Activated CD4-positive, alpha-beta memory T cell treated with anti-CD3 and anti-CD28 coated beads, Interleukin-2, amount 10 ng/mL, durations not matched to agents 7 days and 5 days (primary cell): ENCODE measurements at regions not wholly inside any gene's neighbourhood (a gene's known extent, or its start where the extent isn't known, plus 50 kb on each side); places are given as distances from the start of the nearest gene placed in this dataset.
"Not testable (repeated sequence)": the region's sequence is repeated elsewhere in the genome, so short reads cannot be mapped to it uniquely, and the experiment has no call there.

ENCODE experiments used
- CTCF ChIA-PET: fragments of 350-600 bp; sonication (Branson Sonifier 250); formaldehyde crosslinking; loops from one replicate; lab custom pipeline; 2021; ENCODE audit warnings: antibody characterized with exemption, inconsistent platforms; lab: Charles Lee
- POLR2A ChIA-PET: fragments of 350-600 bp; sonication (Branson Sonifier 250); formaldehyde crosslinking; loops from one replicate; lab custom pipeline; 2021; ENCODE audit warnings: antibody characterized with exemption; lab: Charles Lee
- DNase-seq: peaks from one replicate; pipeline ENCODE4 v3.0.0-alpha.2; 2020
- H3K27ac Mint-ChIP-seq: one replicate; pipeline ENCODE4 v1.8.0; 2021; ENCODE audit warnings: mild to moderate bottlenecking, mixed read lengths
- H3K27me3 Mint-ChIP-seq: one replicate; pipeline ENCODE4 v1.8.0; 2021; ENCODE audit warnings: mixed read lengths
- H3K36me3 Mint-ChIP-seq: one replicate; pipeline ENCODE4 v1.8.0; 2021; ENCODE audit warnings: low read depth, mixed read lengths
- H3K4me1 Mint-ChIP-seq: one replicate; pipeline ENCODE4 v1.8.0; 2021; ENCODE audit warnings: mixed read lengths
- H3K4me3 Mint-ChIP-seq: one replicate; pipeline ENCODE4 v1.8.0; 2021; ENCODE audit warnings: mild to moderate bottlenecking, mixed read lengths
- H3K9me3 Mint-ChIP-seq: one replicate; pipeline ENCODE4 v1.8.0; 2021; ENCODE audit warnings: mixed read lengths

DNA sequence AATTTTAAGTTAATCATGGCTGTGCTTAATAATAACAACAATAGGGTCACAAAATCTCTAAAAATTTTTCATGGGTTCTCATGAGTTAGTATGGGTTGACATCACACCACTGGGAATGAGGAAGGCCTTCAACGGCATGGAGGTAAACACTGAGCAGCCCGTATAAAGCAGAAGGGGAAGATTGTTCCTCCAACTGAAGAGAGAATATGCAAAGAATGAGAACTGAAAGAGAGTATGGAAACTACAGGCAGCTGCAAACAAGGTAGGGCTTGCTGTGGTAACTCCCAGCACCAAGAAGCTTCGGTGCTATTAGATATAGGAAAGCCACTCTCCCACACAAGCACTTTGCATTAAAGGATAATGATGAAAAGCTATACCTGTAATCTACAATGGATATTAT is 1242.3 kb upstream of the CELF4 start:
- H3K36me3 Mint-ChIP-seq: no peaks in the 10 kb centered on the region

DNA sequence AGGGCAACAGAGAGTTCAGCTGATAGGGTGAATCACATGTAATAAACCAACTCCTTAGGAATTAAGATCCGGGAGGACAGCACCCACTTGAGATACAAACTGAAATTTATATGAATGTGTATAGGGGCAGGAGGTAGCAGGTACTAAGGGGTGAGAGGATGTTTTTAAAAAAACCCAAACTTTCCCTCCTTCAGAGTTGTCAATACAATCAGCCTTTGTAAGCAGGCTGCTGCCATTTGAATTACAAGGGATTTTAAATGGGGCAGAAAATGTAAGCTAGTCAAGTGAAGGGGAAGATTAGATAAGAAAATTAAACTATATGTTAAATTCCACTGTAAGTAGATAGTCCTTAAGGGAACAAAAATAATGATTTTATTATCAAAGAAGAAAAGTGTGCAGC is 1239.7 kb upstream of the CELF4 start:
- no peak for DNase-seq
- Mint-ChIP-seq H3K27ac (no peak overlapping the region), H3K9me3 (no peaks in the 10 kb centered on the region), H3K36me3 (no peaks in the 10 kb centered on the region), H3K27me3 (no peaks in the 10 kb centered on the region), H3K4me1 (no peaks in the 10 kb centered on the region), H3K4me3 (no peak overlapping the region)
- ChIA-PET CTCF (no interaction called here), POLR2A (no interaction called here)

More for the DNA sequence above, 1242.3 kb upstream of the CELF4 start:
- ChIA-PET POLR2A (no interaction called here), CTCF (no interaction called here)
- DNase-seq: no peak
- Mint-ChIP-seq H3K27ac (no peak overlapping the region), H3K9me3 (no peaks in the 10 kb centered on the region), H3K4me1 (no peaks in the 10 kb centered on the region), H3K4me3 (no peak overlapping the region), H3K27me3 (no peaks in the 10 kb centered on the region)

DNA sequence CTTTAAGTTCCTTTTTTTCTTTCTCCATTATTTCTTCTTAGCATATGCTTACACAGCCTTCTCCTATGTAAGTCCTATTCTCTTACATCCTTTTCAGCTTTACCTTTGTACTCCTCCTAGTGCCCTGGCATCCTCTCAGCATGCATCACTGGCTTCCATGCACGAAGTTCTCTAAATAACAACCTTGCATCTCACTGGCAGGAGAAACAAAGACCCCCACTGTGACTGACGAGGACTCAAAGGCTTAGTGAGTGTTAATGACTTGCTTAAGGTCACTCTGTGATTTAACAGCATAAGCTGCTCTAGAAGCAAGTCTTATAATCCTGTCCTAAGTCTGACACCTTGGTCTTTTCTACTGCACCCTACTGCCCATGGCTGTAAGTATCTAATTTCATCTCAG is 1236.0 kb upstream of the CELF4 start:
- ChIA-PET POLR2A (no interaction called here), CTCF (no interaction called here)
- Mint-ChIP-seq H3K4me1 (no peaks in the 10 kb centered on the region), H3K4me3 (no peak overlapping the region), H3K36me3 (no peaks in the 10 kb centered on the region), H3K27ac (no peak overlapping the region), H3K27me3 (no peaks in the 10 kb centered on the region), H3K9me3 (peaks cover 3% of the 10 kb centered on the region)
- DNase-seq: no peak

DNA sequence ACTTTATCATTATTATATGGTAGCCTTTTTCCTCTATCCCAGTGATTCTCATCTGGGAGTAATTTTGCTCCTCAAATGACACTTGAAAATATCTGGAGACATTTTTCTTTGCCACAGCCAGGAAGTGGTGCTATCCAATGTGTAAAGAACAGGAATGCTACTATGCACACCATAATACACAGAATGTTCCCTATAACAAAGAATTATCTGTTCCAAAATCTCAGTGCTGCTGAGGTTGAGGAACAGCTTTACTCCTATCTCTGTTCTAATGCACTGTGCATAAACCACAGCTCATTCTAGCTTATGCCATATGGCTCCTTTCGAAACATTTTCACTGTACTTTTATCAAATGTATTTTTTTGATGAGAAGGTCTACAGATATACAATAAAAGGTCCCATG is 1231.2 kb upstream of the CELF4 start:
- Mint-ChIP-seq H3K36me3 (no peaks in the 10 kb centered on the region), H3K27me3 (no peaks in the 10 kb centered on the region), H3K27ac (no peak overlapping the region), H3K4me3 (no peak overlapping the region), H3K4me1 (no peaks in the 10 kb centered on the region), H3K9me3 (peaks cover 3% of the 10 kb centered on the region)
- POLR2A ChIA-PET: no interaction called here
- no peak for DNase-seq
- CTCF ChIA-PET: no interaction called here

DNA sequence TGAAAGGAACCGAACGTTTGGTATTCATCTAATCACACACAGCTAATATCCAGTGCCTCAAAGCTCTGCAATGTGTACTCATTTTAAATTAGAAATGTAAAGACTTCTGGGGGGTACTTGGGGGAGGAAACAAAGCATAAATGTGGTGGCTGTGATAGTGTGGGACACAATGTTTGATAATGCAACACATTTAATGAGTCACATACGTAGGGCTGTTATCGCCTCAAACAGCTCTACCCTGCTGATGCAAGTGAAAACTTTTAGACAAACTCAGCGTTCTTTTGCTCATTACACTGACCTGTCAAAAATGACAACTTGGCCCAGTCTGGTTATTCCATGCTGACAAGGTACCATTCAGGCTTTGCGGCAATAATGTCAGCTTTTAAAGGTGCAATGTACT is 1227.1 kb upstream of the CELF4 start:
- Mint-ChIP-seq H3K27ac (no peak overlapping the region), H3K9me3 (no peaks in the 10 kb centered on the region), H3K27me3 (no peaks in the 10 kb centered on the region), H3K36me3 (no peaks in the 10 kb centered on the region), H3K4me3 (no peak overlapping the region), H3K4me1 (no peaks in the 10 kb centered on the region)
- ChIA-PET CTCF (no interaction called here), POLR2A (no interaction called here)
- DNase-seq: no peak

DNA sequence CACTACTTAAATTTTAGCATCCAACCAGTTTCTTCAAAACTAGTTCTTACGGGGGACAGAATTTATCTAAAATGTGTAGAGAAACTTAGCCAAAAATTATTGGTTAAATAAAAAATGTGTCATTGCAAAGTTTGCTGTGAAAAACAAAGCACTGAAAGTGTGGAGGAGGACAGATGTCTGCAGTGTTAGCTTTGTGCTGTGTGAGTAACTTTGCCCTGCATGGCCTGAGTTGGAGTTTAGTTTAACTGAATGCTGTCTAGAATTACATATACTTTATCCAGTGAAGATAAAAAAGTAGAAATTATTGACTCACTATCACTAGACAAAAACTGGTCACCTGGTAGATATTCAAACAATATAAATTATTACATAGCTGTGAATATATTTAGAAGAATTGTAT is 1225.2 kb upstream of the CELF4 start:
- CTCF ChIA-PET: no interaction called here
- no peaks in the 10 kb centered on the region for H3K27me3 Mint-ChIP-seq

DNA sequence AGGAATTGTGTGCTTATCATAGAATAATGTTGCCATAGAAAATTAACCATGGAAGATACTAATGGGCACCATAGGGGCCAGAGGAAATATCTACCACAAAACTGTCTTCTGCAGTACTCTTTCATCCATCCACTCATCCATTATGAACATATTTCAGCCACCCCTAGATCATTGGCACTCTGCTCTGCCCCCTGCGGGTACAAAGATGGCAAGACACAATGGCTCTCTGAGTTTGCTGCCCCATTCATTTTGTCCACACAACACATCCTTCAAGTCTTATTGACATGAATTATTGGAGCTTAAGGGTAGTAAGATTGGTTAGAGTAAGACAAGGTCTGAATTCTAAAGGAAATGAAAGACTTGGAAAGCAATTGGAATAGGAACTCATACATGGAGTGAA is 1224.7 kb upstream of the CELF4 start:
- DNase-seq: no peak

More for the DNA sequence above, 1225.2 kb upstream of the CELF4 start:
- no peaks in the 10 kb centered on the region for H3K4me1 Mint-ChIP-seq
- no peaks in the 10 kb centered on the region for H3K36me3 Mint-ChIP-seq
- H3K4me3 Mint-ChIP-seq: no peak overlapping the region
- no peak overlapping the region for H3K27ac Mint-ChIP-seq
- no peaks in the 10 kb centered on the region for H3K9me3 Mint-ChIP-seq
- POLR2A ChIA-PET: no interaction called here
- DNase-seq: no peak

DNA sequence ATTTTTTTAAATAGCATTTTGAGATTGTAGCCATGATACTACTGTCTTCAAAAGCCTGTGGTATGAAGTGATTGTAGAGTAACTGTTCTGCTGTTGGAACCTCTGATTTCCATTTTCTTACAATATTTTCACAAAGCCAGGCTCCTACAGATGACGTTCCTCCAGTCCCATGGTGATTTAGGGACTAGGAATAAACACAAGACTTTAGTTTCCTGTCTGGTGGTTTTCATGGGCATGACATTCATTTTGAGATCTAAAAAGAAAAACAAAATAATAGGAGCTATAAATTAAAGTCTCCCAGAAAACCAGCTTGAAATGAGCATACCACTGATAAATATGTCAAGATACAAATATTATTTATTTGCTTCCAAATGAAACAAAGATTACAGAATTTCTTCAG is 1223.5 kb upstream of the CELF4 start:
- no peak overlapping the region for H3K4me3 Mint-ChIP-seq
- ChIA-PET CTCF (no interaction called here), POLR2A (no interaction called here)
- no peaks in the 10 kb centered on the region for H3K27me3 Mint-ChIP-seq
- no peak overlapping the region for H3K27ac Mint-ChIP-seq
- no peak for DNase-seq
- H3K4me1 Mint-ChIP-seq: no peaks in the 10 kb centered on the region
- H3K36me3 Mint-ChIP-seq: no peaks in the 10 kb centered on the region
- H3K9me3 Mint-ChIP-seq: no peaks in the 10 kb centered on the region

More for the DNA sequence above, 1224.7 kb upstream of the CELF4 start:
- Mint-ChIP-seq H3K27me3 (no peaks in the 10 kb centered on the region), H3K27ac (no peak overlapping the region), H3K4me1 (no peaks in the 10 kb centered on the region), H3K9me3 (no peaks in the 10 kb centered on the region), H3K36me3 (no peaks in the 10 kb centered on the region), H3K4me3 (no peak overlapping the region)
- CTCF ChIA-PET: no interaction called here
- POLR2A ChIA-PET: no interaction called here

DNA sequence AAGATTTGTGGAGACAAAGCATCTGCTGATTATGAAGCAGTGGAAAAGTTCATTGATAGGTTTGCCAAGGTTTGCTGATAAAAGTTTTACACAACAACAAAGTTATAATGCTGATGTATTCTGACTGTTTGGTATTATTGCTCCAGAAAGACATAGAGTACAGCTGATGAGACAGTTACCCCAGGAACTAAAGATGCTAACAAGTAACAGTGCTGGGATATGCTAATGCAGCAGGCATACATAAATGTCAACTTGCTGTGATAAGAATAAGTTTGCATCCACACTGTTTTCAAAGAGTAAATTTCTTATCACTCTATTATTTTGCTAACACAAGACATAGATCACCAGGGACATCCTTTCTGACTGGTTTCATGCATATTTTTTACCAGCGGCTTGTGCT is 1221.3 kb upstream of the CELF4 start:
- Mint-ChIP-seq H3K27me3 (no peaks in the 10 kb centered on the region), H3K36me3 (no peaks in the 10 kb centered on the region), H3K27ac (no peak overlapping the region), H3K4me3 (no peak overlapping the region), H3K9me3 (no peaks in the 10 kb centered on the region), H3K4me1 (no peaks in the 10 kb centered on the region)
- no peak for DNase-seq
- CTCF ChIA-PET: no interaction called here
- POLR2A ChIA-PET: no interaction called here

DNA sequence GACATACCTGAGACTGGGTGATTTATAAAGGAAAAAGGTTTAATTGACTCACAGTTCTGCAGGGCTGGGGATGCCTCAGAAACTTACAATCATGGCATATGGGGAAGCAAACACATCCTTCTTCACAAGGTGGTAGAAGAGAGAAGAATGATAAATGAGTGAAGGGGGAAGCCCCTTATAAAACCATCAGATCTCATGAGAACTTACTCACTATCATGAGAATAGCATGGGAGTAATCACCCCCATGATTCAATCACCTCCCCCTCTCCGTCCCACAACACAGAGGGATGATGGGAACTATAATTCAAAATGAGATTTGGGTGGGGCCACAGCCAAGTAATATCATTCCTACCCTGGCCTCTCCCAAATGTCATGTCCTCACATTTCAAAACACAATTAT is 1206.0 kb upstream of the CELF4 start:
- H3K4me3 Mint-ChIP-seq: not testable (repeated sequence)

DNA sequence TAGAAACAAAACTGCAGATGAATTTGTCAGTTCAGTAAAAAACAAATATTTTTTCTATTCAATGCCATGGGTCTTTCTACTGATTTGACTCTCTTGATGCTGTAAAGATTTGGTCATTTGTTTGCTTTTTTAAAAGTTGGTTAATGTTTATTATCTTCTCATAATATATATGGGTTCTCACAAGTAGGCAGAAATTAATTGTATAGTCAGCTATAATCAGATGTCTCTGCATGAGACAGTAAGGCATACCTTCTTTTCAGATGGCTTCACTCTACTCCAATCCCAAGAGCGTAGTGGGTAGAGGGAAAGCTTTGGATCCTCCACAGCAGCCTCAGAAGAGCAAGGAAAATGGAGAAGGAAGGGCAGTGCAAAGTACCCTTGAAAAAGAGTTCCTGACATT is 1202.9 kb upstream of the CELF4 start:
- H3K36me3 Mint-ChIP-seq: no peaks in the 10 kb centered on the region
- H3K4me3 Mint-ChIP-seq: no peak overlapping the region
- ChIA-PET POLR2A (no interaction called here), CTCF (no interaction called here)
- no peak overlapping the region for H3K27ac Mint-ChIP-seq
- H3K9me3 Mint-ChIP-seq: no peaks in the 10 kb centered on the region
- no peak for DNase-seq
- H3K27me3 Mint-ChIP-seq: no peaks in the 10 kb centered on the region
- no peaks in the 10 kb centered on the region for H3K4me1 Mint-ChIP-seq

More for the DNA sequence above, 1206.0 kb upstream of the CELF4 start:
- CTCF ChIA-PET, H3K36me3 Mint-ChIP-seq, H3K9me3 Mint-ChIP-seq, H3K27me3 Mint-ChIP-seq, DNase-seq, POLR2A ChIA-PET, H3K27ac Mint-ChIP-seq, H3K4me1 Mint-ChIP-seq: not testable (repeated sequence)

DNA sequence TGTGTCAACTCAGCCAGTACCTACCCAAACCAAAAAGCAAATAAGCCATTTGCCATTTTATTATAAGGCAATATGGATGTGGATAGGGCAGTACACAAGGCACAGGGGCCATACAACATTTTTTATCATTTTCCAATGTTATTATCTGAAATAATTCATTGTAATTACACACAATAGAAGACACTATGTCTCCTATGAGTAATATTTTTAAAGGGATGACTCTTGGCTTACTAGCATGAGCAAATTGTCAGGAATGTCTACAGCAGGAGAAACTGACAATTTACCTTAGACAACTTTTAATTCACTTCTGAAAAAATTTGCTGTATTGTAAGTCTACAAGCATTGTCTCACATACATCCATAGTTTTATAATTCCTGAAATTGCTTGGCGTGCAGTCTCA is 1193.9 kb upstream of the CELF4 start:
- DNase-seq: no peak
- CTCF ChIA-PET: no interaction called here
- H3K36me3 Mint-ChIP-seq: no peaks in the 10 kb centered on the region
- peaks cover 8% of the 10 kb centered on the region for H3K9me3 Mint-ChIP-seq
- no peaks in the 10 kb centered on the region for H3K27me3 Mint-ChIP-seq
- POLR2A ChIA-PET: no interaction called here
- no peak overlapping the region for H3K4me3 Mint-ChIP-seq
- no peak overlapping the region for H3K27ac Mint-ChIP-seq
- no peaks in the 10 kb centered on the region for H3K4me1 Mint-ChIP-seq

DNA sequence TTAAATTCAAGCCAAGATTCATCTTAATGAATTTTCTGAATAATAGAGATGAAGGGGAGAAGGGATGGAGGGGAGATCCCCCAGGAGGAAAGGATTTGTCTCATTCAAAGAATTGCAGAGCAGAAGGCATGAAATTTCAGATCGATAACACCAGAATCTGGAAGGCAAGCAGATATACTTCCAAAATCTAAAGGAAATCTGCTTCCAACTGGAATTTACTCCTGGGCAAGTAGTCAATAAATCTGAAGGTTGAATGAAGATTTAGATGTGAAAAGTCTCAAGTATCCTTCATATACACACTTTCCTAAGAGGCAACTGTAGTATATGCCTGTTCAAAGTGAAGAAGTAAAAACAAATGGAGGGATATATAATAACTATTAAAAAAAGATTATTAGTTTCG is 1190.8 kb upstream of the CELF4 start:
- H3K36me3 Mint-ChIP-seq: no peaks in the 10 kb centered on the region
- no peaks in the 10 kb centered on the region for H3K27me3 Mint-ChIP-seq
- CTCF ChIA-PET: no interaction called here
- no peak overlapping the region for H3K27ac Mint-ChIP-seq
- H3K4me1 Mint-ChIP-seq: no peaks in the 10 kb centered on the region
- H3K4me3 Mint-ChIP-seq: no peak overlapping the region
- DNase-seq: no peak
- H3K9me3 Mint-ChIP-seq: peaks cover 8% of the 10 kb centered on the region
- POLR2A ChIA-PET: no interaction called here

DNA sequence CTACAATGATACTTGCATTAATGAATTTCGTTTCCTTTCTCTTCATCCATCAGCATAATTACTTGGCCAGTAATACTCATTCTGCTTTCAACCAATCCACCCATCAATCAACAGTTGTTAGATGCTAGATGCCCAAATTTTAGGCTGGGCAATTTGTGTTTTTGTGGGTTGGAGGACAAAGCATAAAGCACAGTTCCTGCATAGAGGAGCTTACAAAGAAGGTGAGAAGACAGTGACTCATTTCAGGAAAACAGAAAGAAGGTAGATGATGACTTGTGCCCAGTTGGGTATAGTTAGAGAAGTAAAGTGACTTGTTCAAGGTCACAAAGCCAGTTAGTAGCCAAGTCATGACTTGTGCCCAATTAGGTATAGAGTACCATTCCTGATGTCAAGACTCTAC is 1186.8 kb upstream of the CELF4 start:
- Mint-ChIP-seq H3K36me3 (no peaks in the 10 kb centered on the region), H3K4me1 (no peaks in the 10 kb centered on the region), H3K27ac (no peak overlapping the region), H3K27me3 (no peaks in the 10 kb centered on the region), H3K9me3 (no peaks in the 10 kb centered on the region), H3K4me3 (no peak overlapping the region)
- ChIA-PET POLR2A (no interaction called here), CTCF (no interaction called here)
- no peak for DNase-seq

DNA sequence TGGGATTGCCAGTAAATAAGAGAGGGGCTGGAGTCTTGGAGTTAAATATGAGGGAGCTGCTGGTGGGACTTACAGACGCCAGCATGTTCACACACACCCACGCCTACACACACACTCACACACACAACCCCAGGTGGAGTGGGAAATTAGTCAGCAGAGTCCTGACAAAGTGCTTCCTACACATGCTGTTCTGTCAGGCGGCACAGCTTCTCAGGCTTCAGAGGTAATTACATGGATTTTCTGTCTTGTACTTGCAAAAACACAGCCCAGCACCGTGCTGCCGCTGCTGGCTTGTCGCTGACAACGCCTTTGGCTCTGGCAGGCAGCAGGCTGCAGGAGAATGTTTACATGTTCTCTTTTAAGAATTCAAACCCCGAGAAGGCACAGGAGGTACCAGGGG is 1186.3 kb upstream of the CELF4 start:
- Mint-ChIP-seq H3K36me3 (no peaks in the 10 kb centered on the region), H3K4me3 (no peak overlapping the region)

More for the DNA sequence above, 1186.3 kb upstream of the CELF4 start:
- ChIA-PET CTCF (no interaction called here), POLR2A (no interaction called here)
- H3K4me1 Mint-ChIP-seq: no peaks in the 10 kb centered on the region
- no peaks in the 10 kb centered on the region for H3K27me3 Mint-ChIP-seq
- no peaks in the 10 kb centered on the region for H3K9me3 Mint-ChIP-seq
- no peak for DNase-seq
- no peak overlapping the region for H3K27ac Mint-ChIP-seq
